HT1080 (cell line): ENCODE measurements at regions not wholly inside any gene's neighbourhood (a gene's known extent, or its start where the extent isn't known, plus 50 kb on each side); places are given as distances from the start of the nearest gene placed in this dataset.
"Not testable (repeated sequence)": the region's sequence is repeated elsewhere in the genome, so short reads cannot be mapped to it uniquely, and the experiment has no call there.

ENCODE experiments used
- DNase-seq: peaks from one replicate; pipeline ENCODE4 v3.0.0-alpha.2; 2015; ENCODE audit warnings: low read depth

DNA sequence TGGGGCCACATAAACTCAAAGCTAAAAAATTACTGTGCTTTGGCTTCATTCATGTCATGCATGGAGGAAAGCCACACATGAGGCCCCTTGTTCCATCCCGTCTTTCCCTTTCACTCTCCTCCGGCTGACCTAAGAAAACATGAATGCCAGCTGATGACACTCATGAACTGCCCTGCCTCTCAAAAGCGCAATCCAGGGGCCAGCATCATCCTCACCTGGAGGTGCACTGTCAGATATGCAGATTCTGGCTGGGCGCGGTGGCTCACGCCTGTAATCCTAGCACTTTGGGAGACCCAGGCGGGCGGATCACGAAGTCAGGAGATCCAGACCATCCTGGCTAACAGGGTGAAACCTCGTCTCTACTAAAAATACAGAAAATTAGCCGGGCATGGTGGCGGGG is 116.1 kb upstream of the FOXN3 start:
- DNase-seq: no peak

DNA sequence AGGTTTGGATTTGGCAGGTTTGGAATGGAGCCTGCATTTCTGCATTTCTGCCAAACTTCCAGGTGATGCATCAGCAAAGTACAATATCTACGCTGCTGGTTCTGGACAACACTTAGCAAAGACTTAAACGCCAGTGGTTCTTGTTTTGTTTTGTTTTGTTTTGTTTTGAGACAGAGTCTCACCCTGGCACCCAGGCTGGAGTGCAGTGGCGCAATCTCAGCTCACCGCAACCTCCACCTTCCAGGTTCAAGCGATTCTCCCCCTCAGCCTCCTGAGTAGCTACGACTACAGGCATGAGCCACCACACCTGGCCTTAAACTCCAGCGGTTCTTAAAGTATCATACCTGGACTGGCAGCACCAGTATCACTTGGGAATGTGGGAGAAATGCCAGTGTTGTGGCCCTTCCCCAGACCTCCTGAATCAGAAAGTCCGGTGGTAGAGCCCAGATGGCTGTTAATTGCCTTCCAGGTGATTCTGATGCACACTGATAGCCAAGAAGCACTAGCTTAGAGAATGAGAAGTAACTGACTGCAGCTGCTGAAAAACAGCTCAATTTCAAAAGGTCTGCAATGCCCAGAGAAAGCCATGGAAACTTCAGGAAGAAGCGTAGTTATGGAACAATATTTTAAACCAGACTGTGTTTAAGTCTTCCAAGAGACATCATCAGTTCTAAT is 114.8 kb upstream of the FOXN3 start:
- no peak for DNase-seq

DNA sequence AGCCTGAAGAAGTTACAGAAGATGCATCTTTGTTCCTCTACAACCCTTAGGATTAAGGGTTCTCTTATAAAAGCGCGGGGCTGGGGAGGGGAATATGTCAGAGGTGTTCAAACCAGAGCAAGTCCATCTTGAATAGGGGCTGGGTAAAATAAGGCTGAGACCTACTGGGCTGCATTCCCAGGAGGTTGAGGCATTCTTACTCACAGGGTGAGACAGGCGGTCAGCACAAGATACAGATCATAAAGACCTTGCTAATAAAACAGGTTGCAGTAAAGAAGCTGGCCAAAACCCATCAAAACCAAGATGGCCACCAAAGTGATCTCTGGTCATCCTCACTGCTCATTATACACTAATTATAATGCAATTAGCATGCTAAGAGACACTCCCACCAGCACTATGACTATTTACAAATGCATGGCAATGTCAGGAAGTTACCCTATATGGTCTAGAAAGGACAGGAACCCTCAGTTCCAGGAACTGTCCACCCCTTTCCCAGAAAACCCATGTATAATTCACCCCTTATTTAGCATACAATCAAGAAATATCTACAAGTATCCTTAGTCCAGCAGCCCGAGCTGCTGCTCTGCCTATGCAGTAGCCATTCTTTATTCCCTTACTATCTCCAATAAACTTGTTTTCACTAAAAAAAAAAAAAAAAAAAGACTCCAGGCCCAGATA is 108.1 kb upstream of the FOXN3 start:
- no peak for DNase-seq

DNA sequence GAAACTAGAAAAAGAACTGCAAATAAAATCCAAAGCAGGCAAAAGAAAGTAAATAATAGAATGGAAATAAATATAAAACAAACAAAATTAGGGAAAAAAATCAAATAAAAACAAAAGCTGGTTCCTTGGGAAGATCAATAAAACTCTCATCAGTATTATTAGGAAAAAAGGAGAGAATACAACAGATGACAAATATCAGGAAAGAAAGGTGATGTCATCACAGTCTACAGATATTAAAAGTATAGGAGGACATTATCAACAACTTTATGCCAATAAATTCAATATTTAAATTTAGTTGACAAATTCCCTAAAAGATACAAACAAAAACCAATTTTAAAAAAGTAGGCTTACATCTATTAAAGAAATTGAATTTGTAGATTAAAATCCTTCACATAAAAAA is 107.4 kb upstream of the FOXN3 start:
- no peak for DNase-seq

DNA sequence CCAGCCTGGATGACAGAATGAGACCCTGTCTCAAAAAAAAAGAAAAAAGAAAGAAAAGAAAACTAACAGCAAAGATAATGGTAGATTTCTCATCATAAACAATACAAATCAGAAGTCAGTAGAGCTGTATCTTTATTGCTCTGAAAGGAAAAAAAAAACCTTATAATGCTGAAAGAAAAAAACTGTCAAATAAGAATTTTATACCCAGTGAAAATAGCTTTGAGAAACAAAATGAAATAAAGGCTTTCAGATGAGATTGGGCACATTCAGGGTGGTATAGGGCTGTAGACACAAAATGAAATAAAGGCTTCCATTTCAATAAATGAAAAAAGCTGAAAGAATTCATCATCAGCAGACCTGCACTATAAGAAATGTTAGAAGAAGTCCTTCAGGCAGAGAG is 105.0 kb upstream of the FOXN3 start:
- no peak for DNase-seq

DNA sequence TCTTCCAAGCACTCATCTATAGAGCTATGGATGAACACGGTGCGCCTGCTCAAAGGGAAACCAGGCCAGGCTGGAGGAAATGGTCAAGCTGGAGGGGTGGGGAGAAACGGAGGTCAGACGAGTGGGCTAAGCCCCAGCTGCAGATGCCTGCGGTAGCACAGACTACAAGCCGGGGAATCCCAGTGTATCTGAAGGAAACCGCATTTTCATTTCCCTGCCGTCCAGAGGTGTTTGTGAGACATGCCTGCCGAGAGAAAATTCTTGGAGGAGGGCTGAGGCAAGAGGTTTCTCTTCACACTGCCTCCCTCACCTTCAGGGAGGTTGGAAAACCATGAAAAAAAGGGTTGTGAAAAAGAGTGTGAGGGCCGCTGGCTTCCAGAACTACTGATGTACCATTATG is 102.0 kb upstream of the FOXN3 start:
- no peak for DNase-seq

DNA sequence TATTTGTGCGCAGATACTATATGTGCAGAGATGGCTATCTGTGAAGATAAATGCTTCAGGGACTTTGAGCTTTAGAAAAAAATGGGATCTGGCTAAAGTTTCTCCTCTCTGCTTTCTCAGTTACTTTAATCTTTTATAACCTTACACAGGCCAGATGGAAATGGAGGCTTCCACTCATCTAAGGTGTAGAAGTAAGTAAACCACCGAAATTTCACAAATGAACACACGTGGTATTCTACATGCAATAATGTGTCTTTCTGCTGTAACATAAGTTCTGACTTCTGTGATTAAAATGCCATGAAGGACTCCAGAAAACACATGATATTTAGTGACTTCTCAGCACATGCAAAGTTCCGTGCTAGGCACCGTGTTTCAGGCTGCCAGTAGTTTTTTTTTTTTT is 99.1 kb upstream of the FOXN3 start:
- DNase-seq: no peak

DNA sequence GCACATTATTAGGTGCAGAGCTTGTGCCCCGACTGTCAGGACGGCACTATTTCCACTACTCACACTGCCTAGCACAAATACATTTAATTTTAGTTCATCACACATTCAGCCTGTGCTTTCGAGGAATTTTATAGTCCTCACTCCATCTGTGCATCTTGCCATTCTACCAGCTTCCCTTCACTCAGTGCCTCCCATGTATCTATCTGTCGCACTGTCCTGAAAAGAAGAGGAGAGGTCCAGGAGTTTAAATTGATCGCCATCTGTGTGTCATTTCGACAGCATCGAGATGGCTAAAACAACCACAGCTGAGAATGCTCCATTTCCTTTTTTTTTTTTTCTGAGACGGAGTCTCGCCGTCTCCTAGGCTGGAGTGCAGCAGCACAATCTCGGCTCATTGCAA is 97.6 kb upstream of the FOXN3 start:
- no peak for DNase-seq

DNA sequence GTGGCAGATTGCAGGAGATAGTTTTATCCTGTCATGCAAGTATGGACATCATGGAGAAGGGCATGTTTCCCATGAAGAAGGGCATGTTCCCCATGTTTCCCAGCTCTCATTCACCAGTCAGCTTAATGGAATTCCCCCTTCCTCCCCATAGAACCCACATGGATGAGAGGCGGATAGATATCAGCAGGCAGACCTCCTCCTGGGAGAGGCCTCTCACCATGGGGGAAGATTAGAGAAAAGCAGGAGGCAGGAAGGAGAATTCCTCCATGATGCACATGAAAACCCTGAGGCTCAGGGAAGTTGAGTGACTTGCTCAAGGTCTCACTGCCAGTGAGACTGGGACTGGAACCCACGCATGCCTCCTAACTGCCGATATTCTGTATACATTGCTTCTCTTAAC is 92.9 kb upstream of the FOXN3 start:
- DNase-seq: peak; percentile 41

DNA sequence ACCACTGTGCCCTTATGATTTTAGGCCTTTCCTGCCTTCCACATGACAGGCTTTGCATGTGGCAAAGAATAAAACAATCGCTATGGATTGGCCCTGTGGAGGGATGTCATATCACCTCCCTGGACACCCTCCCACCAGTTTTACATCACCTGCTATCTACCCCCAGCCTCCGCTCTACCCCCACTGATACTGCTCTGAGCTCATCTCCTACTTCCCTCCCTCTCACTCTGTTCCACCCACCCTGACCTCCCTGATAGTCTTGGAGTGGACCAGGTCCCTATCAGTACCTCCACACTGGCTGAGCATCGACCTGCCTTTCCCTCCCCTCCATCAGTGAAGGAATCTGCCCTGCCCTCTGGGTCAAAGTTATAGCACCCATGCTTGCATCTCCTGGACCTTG is 91.8 kb upstream of the FOXN3 start:
- no peak for DNase-seq

DNA sequence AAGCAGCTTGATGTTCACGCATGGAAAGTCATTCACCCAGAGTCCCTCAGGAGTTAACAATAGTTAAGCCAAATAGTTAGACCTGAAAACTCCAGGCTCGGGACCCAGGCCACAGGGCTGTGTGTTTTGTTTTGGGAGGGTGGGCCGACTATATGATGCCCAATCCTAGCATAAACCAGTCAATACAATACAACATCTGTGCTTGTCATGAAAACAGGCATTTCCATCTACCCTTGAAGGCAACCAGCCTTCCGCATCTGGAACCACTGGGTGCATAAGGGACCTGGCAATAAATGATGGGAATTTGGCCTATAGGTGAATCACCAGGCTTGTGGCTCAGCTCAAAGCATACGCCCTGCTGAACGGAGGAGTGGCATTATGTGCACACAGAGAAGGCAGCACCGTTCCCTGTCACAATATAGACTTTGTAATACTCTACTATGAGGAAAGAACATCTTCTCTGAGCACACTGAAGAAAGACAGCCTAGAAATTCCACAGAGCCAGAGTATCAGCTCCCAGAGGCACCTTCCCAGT is 91.0 kb upstream of the FOXN3 start:
- peak; percentile 82 for DNase-seq

DNA sequence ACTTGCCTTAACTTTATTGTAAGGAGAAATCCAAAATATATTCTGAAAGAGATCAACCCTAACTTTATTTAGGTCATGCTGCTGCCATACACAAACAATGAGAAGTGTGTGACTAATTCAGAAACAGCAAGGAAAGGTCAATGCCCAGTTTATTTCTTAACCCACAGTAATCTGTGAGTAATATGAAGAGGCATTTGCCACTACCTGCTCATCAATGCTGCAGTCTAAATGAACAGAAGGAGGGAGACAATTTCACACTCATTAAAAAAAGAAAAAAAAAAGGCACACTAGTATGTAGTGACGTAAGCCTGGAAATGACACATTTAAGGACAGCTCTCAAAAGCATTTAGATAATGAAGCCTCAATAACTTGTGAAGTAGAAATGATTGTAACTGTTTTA is 90.5 kb upstream of the FOXN3 start:
- peak; percentile 95 for DNase-seq

DNA sequence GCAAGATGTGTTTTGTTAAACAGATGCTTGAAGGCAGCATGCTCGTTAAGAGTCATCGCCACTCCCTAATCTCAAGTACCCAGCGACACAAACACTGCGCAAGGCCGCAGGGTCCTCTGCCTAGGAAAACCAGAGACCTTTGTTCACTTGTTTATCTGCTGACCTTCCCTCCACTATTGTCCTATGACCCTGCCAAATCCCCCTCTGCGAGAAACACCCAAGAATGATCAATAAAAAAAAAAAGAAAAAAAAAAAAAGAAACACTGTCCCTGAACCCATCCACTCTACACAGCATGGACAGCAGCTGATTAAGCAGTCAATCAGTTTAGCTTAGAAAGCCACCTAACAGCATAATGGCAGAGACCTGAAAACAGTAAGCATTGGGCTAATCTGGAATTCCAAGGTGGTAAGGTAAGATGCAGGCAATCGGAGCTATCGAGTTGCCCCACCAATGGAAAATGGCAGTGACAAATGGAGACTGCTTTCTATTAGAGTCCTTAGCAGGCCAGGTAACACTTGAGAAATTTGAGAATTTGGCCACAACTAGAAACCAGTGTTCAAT is 89.9 kb upstream of the FOXN3 start:
- DNase-seq: not testable (repeated sequence)

DNA sequence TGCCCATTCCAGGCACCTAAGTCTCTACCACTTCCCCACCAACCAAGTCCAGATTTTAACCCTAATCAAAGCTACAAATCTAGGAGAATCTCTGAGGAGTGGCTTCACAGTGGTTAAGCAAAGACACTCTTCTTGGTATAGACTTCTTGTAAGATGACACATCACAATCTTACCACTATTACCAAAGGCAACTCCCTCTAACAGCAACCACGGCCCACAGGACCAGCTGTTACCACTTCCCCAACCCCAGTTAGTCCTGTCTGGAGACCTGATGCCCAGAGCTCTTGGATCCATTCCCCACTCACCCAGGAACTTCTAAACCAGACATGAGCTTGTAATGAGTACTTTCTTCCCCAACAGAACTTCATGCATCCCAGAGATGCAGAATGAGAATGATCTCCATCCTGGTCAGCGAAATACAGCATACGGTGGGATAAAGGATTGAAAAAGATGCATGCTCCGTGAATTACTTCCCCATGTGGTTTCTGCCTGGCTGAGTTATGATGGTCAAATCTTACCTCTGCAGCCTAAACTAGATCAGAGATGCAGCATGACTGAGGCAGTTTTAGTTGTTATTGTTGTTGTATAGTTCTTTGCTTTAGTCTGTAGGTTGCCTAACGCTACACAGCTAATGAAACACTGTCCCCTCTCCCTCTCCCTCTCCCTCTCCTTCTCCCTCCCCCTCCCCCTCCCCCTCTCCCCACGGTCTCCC is 87.7 kb upstream of the FOXN3 start:
- DNase-seq: peak; percentile 82

DNA sequence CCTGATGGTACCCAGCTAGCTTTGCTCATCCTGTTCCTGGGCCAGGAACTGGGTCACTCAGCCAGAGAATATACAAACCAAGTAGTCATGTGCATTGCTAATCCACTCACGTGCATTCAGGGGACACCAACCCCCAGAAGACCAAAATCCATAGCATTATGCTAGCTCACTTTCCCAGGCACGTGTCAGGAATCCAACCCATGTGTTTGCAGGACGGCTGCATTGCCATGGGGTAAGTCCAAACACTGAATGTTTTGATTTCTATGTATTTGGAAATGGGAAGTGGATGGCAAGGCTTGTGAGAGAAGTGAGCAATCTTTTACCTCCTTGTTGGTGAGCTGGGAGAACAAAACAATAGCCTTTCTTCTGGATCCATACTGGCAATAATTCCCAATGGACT is 87.1 kb upstream of the FOXN3 start:
- peak; percentile 46 for DNase-seq

DNA sequence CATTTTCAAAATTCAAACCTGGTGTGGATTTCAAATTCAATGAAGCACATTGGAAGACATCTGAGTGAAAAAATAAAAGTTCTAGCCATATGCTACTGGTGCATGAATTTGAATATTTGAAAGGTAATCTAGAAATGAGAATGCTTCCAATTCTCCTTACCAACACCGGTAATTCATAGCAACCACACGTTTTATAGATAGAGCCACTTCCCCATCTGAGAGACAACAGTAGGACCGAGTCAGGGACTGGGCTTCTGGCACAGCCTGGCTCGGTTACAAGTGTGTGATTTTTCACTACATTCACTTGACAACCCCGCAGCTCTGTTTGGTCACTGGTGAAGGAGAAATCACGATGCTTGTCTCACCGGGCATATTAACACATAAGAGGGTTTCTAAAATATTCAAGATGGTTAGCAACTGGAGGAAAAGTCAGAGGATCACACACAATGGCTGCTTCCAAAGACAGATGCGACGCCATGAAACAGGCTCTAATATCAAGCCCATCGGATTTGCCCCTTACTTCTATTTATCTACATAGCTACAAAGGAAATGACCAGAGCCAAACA is 86.5 kb upstream of the FOXN3 start:
- no peak for DNase-seq

DNA sequence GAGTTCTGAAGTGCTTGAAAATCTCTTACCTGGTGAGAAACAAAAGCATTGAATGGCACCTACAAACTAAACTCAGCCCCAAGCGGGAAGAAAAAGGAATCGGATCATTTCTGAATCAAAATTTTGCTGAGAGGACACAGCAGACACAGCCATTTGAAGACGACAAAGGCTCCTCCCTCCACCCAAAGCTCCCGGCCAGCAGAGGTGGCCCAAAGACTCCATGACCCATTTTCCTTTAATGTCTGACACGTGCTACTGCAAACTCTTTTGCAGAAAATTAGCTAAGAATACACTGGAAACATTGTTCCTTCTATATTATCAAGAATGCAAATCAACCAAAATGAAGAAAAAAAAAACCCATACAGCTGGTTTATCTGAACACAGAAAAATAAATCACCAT is 85.9 kb upstream of the FOXN3 start:
- no peak for DNase-seq

DNA sequence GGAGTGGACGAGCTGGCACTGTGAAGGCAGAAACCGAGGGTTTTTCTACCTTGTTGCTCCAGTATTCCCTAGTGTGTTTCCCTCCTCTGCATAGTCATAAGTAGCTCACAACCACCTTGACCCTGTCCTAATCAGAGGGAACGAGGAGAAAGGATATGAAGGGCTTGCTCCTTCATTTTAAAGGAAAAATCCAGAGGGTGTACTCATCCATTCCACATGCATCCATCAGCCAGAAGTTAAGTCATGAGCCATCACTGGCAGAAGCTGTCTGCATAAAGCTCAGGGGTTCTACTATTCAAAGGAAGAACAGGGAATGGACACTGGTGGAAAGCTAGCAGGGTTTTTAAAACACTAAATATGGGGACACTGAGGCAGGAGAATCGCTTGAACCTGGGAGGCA is 84.3 kb upstream of the FOXN3 start:
- DNase-seq: no peak

DNA sequence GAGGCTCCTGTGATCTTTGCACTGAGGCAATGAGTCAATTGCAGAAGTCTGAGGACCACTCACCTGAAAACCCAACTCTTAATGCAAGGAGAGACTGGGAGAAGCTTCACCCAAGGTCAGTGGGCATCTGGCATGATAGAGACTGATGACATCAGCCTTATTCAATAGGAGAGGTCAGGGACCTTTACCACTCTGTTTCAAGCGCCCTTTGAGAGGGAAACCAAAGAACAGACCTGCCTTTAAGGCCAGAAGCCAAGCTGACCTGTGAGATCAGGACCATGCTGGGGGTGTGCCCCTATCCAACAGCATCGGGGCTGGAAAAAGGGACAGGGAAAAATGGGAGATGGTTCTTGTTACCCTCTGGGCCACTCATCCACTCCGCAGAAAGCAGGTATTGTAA is 83.3 kb upstream of the FOXN3 start:
- DNase-seq: no peak

DNA sequence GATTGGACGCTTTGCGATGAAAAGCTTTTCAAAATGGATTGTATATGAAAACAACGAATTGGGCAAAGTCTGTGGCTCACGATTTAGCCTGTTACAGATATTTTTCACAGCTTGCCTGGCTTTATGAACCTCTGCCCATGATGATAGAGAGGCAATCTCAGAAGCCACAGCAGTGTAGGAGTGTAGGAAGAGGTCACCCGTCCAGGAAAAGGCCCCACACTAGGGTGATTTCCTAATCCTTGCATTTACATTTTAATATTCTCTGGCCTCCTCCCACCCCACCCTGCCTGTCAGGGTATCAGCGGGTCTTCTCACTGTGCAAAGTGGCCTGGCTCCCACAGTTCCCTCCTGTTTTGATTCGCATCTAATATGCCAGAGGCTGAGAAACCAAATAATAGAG is 81.8 kb upstream of the FOXN3 start:
- DNase-seq: no peak

DNA sequence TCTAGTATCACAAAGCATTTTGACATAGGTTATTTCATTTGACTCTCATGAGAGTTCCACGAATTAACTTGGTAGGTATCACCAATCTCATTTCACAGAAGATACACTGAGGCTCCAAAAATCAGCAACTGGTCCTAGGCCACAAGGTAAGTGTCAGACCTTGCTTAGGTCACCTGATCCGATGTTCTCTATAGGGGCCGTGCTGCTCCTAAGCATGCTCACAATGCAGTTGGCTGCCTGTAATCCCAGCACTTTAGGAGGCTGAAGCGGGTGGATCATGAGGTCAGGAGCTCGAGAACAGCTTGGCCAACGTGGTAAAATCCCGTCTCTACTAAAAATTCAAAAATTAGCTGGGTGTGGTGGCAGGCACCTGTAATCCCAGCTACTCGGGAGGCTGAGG is 78.7 kb upstream of the FOXN3 start:
- no peak for DNase-seq
